HepG2 (cell line): ENCODE measurements at regions not wholly inside any gene's neighbourhood (a gene's known extent, or its start where the extent isn't known, plus 50 kb on each side); places are given as distances from the start of the nearest gene placed in this dataset.

Experiments used
- ATAC-seq: fragments of 200-7000 bp; cut with Tn5 transposase; 3 replicates; pipeline ENCODE4 v1.9.1; 2020; ENCODE audit warnings: mild to moderate bottlenecking, moderate library complexity
- BruUV-seq: library from RNA; stranded (reverse); fragments of 400-500 nt; replicated peaks from 2 replicates; lab custom pipeline; 2021; lab: Mats Ljungman, UMichigan
- CTCF ChIA-PET: fragments of 300-600 bp; formaldehyde crosslinking; extraction: SDS; loops from one replicate; lab custom pipeline; 2021; ENCODE audit warnings: low total read pairs, inconsistent platforms, low intra/inter-chr PET ratio; lab: Yijun Ruan, JAX
- POLR2A ChIA-PET: fragments of 350-600 bp; sonication (Branson Sonifier 250); formaldehyde crosslinking; loops from one replicate; lab custom pipeline; 2020; ENCODE audit warnings: antibody characterized with exemption, inconsistent platforms; lab: Yijun Ruan, JAX
- DNase-seq: peaks from one replicate; pipeline ENCODE4 v3.0.0-alpha.2; 2015; ENCODE audit warnings: low spot score
- FAIRE-seq: peaks from 3 replicates; lab custom pipeline; 2011; peaks lifted over from hg19 to GRCh38; lab: Jason Lieb, UNC
- H2AFZ ChIP-seq: one replicate; pipeline ENCODE4 v1.6.1; 2011; ENCODE audit warnings: low read length, inconsistent platforms
- H3K27ac ChIP-seq: fragments of 300-600 bp; 3 replicates; pipeline ENCODE4 v1.8.0; 2011; ENCODE audit warnings: mixed run types, mild to moderate bottlenecking, mixed read lengths, low read length, inconsistent platforms; ENCODE audit not compliant: insufficient read depth; ENCODE audit errors: extremely low read length
- H3K27me3 ChIP-seq, 2 experiments: fragments of 200-600 bp in 1 of 2; 2 replicates in 1 of 2; 3 replicates in 1 of 2; pipeline versions ENCODE4 v1.6.0 to v1.8.0; 2011; ENCODE audit warnings: low read length in 2 of 2, mild to moderate bottlenecking in 2 of 2, moderate library complexity in 2 of 2, inconsistent platforms in 1 of 2; ENCODE audit not compliant: insufficient read depth in 2 of 2, control insufficient read depth in 1 of 2
- H3K36me3 ChIP-seq, 2 experiments: fragments of 200-600 bp in 1 of 2; replicated peaks in 1 of 2; 2 replicates in 1 of 2; 3 replicates in 1 of 2; pipeline versions ENCODE4 v1.5.1 to v1.8.0; 2011; ENCODE audit warnings: low read length in 2 of 2, inconsistent platforms in 1 of 2; ENCODE audit not compliant: insufficient read depth in 2 of 2, control insufficient read depth in 1 of 2
- H3K4me1 ChIP-seq: 2 replicates; pipeline ENCODE4 v1.5.1; 2012; ENCODE audit warnings: low read length, inconsistent platforms; ENCODE audit not compliant: insufficient read depth
- H3K4me2 ChIP-seq: 2 replicates; pipeline ENCODE4 v1.6.0; 2011; ENCODE audit warnings: low read depth, low read length, inconsistent platforms
- H3K4me3 ChIP-seq, 3 experiments: fragments of 200-600 bp in 1 of 3; sonication (generic), shearing (Covaris generic) in 1 of 3; replicated peaks in 1 of 3; 2 replicates each; pipeline ENCODE4 v1.5.1; 2011 to 2016; ENCODE audit warnings: low read length in 3 of 3, inconsistent platforms in 2 of 3, low read depth in 2 of 3, mild to moderate bottlenecking in 2 of 3, control low read depth in 1 of 3, mixed read lengths in 1 of 3; ENCODE audit not compliant: insufficient read depth in 1 of 3
- H3K79me2 ChIP-seq: one replicate; pipeline ENCODE4 v1.6.1; 2011; ENCODE audit warnings: low read length, inconsistent platforms; ENCODE audit not compliant: insufficient read depth
- H3K9ac ChIP-seq: 2 replicates; pipeline ENCODE4 v1.6.0; 2011; ENCODE audit warnings: mild to moderate bottlenecking, low read depth, low read length, inconsistent platforms; ENCODE audit not compliant: insufficient read depth
- H3K9me3 ChIP-seq: 2 replicates; pipeline ENCODE4 v1.5.1; 2012; ENCODE audit warnings: mild to moderate bottlenecking, low read length
- H4K20me1 ChIP-seq: 2 replicates; pipeline ENCODE4 v1.6.0; 2011; ENCODE audit warnings: inconsistent platforms, mild to moderate bottlenecking, low read length, moderate library complexity; ENCODE audit not compliant: insufficient read depth
- NFE2L2 ChIP-seq: fragments of 150-350 bp; IDR thresholded peaks from 2 replicates; pipeline ENCODE4 v1.6.1; 2014; ENCODE audit warnings: low read length
- NFKB2 ChIP-seq: sonication (generic); formaldehyde crosslinking; IDR thresholded peaks from 2 replicates; pipeline ENCODE4 v1.4.0; 2020; ENCODE audit warnings: missing genetic modification reagents, borderline replicate concordance
- PAWR ChIP-seq: sonication (generic); formaldehyde crosslinking; IDR thresholded peaks from 2 replicates; pipeline ENCODE4 v1.4.0; 2020; ENCODE audit warnings: missing genetic modification reagents, mild to moderate bottlenecking, borderline replicate concordance
- PCBP2 ChIP-seq: fragments of 200-400 bp; formaldehyde crosslinking; optimal IDR thresholded peaks from 2 replicates; pipeline ENCODE3; 2018; ENCODE audit warnings: low read length, low read depth; ENCODE audit not compliant: poor library complexity, severe bottlenecking
- PHF20 ChIP-seq: sonication (generic); formaldehyde crosslinking; IDR thresholded peaks from 2 replicates; pipeline ENCODE4 v1.5.0; 2020; ENCODE audit warnings: mild to moderate bottlenecking, missing genetic modification reagents
- SNRNP70 ChIP-seq: fragments of 200-400 bp; formaldehyde crosslinking; IDR thresholded peaks from 2 replicates; pipeline ENCODE4 v1.6.1; 2017; ENCODE audit warnings: mild to moderate bottlenecking, low read depth, low read length, moderate library complexity
- ZNF251 ChIP-seq: sonication (generic); formaldehyde crosslinking; IDR thresholded peaks from 2 replicates; pipeline ENCODE4 v1.9.0; 2021; ENCODE audit warnings: mild to moderate bottlenecking, missing genetic modification reagents
- ZNF292 ChIP-seq: sonication (generic); formaldehyde crosslinking; IDR thresholded peaks from 2 replicates; pipeline ENCODE4 v1.8.1; 2022; ENCODE audit warnings: mild to moderate bottlenecking, low read depth, missing genetic modification reagents, borderline replicate concordance
- ZNF335 ChIP-seq: sonication (generic); formaldehyde crosslinking; IDR thresholded peaks from 2 replicates; pipeline ENCODE4 v1.4.0; 2020; ENCODE audit warnings: missing genetic modification reagents
- ZNF773 ChIP-seq: sonication (generic); formaldehyde crosslinking; IDR thresholded peaks from 2 replicates; pipeline ENCODE4 v1.4.0; 2020; ENCODE audit warnings: missing genetic modification reagents, borderline replicate concordance
- ZSCAN30 ChIP-seq: sonication (generic); formaldehyde crosslinking; IDR thresholded peaks from 2 replicates; pipeline ENCODE4 v1.5.0; 2020; ENCODE audit warnings: mild to moderate bottlenecking, missing genetic modification reagents
- WGBS: methylation state at CpG from one replicate; pipeline ENCODE4 v1.1.6; 2017; ENCODE audit warnings: low lambda C conversion rate; 5-methylcytosine and 5-hydroxymethylcytosine counted together
- in situ Hi-C: cut with HindIII; loops from 2 replicates; pipeline ENCODE4 v1.10.0; 2017; ENCODE audit warnings: low pct_unique_long_range_greater_than_20kb; ENCODE audit not compliant: extremely low pct_ligation_motif_present
- intact Hi-C: fragments of 100-400 bp; cut with micrococcal nuclease; formaldehyde crosslinking; loops from one replicate; pipeline ENCODE4 v1.10.0; 2022; ENCODE audit not compliant: unreplicated experiment
- TF ChIP-seq, protein P1 (sequence below): IDR thresholded peaks from 2 replicates; pipeline ENCODE4 v1.6.1; 2016; ENCODE audit warnings: mild to moderate bottlenecking
- TF ChIP-seq, protein P2 (sequence below): sonication (generic); formaldehyde crosslinking; IDR thresholded peaks from 2 replicates; pipeline ENCODE4 v1.4.0; 2020; ENCODE audit warnings: missing genetic modification reagents, borderline replicate concordance
- TF ChIP-seq, protein P3 (sequence below): sonication (generic); formaldehyde crosslinking; IDR thresholded peaks from 2 replicates; pipeline ENCODE4 v1.4.0; 2020; ENCODE audit warnings: missing genetic modification reagents

DNA sequence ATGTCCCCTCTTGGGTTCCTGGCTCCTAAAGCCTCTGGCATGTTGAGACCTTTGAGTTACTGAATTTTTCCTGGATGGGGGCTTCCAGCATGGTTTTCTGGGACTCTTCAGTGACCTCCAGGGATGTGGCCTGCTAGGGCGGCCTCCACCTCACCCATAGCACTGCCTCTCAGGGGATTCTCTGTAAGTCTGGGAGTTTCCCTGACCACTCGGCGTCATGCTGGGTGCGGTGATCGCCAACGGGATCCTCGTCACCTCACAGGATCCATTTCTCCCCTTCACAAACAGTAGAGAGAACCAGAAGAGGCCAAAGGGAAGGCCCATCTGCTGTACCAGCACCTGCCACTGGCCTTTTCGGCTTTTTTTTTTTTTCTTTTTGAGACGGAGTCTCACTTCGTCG lies 84.3 kb downstream of the NPTX2 start (continued):
- TF ChIP-seq NFKB2 (CRISPR knock-in tag) (no peak), SNRNP70 (no peak)

DNA sequence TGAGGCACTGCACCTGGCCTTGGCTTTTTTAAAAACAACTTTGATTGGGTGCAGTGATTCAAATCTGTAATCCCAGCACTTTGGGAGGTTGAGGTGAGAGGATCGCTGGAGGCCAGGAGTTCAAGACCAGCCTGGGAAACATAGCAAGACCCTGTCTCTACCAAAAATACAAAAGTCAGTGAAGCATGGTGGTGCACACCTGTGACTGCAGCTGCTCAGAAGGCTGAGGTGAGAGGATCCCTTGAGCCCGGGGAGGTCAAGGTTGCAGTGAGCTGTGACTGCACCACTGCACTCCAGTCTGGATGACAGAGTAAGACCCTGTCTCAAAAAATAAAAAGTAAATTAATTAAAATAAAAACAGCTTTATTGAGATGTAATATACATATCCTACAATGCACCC lies 84.9 kb downstream of the NPTX2 start:
- H2AFZ ChIP-seq = no peak overlapping the region
- ChIA-PET POLR2A (no interaction called here), CTCF (no interaction called here)
- no peak for ATAC-seq
- no peak overlapping the region for H3K27ac ChIP-seq
- TF ChIP-seq NFE2L2 (no peak), ZNF292 (CRISPR knock-in tag) (no peak)
- no peaks in the 10 kb centered on the region for H3K79me2 ChIP-seq
- intact Hi-C loops (no loop called here), in situ Hi-C loops (no loop called here)
- H3K9ac ChIP-seq = no peak overlapping the region
- no TSS peak for BruUV-seq
- DNase-seq = no peak
- no peak overlapping the region for H3K4me3 ChIP-seq
- H3K4me2 ChIP-seq = no peak overlapping the region
- no peaks in the 10 kb centered on the region for H3K36me3 ChIP-seq
- 58% methylated on average over 2 of the region's 2 CpGs for WGBS
- H3K9me3 ChIP-seq = no peaks in the 10 kb centered on the region
- H3K27me3 ChIP-seq = peaks cover 0 to 21% of the 10 kb centered on the region in 2 experiments; a peak in 3 of 5 replicates
- no peaks in the 10 kb centered on the region for H4K20me1 ChIP-seq
- H3K4me1 ChIP-seq = no peaks in the 10 kb centered on the region
- no peak for FAIRE-seq

DNA sequence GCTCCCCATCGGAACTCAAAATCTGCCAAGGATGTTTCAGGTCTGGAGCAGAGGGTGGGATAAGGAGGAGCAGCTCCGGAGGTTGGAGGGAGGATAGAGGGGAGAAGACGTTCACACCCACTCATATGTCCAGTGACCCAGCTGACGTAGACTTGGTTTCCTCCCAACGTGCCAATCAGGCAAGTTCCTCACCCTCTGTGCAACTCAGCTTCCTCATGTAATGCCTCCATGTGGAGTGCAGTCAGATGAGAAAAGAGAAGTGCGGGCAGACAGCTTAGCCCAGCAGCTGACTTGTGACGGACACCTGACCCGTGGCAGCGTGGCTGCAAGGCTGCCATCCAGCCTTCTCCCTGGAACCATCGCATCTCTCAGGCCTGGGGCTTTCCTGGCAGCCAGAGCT lies 86.8 kb downstream of the NPTX2 start:
- no peaks in the 10 kb centered on the region for H3K79me2 ChIP-seq
- no peaks in the 10 kb centered on the region for H3K9me3 ChIP-seq
- no peak overlapping the region for H2AFZ ChIP-seq
- H4K20me1 ChIP-seq = no peaks in the 10 kb centered on the region
- no peak for DNase-seq
- no peaks in the 10 kb centered on the region for H3K36me3 ChIP-seq
- H3K4me3 ChIP-seq = no peak overlapping the region
- FAIRE-seq = no peak
- H3K9ac ChIP-seq = no peak overlapping the region
- H3K27me3 ChIP-seq = peaks cover 0 to 25% of the 10 kb centered on the region in 2 experiments; a peak in 3 of 5 replicates
- WGBS = 28% methylated on average over 10 of the region's 10 CpGs
- no peak overlapping the region for H3K4me2 ChIP-seq
- ChIA-PET CTCF (no interaction called here), POLR2A (no interaction called here)
- ATAC-seq = no peak
- BruUV-seq = no TSS peak
- H3K27ac ChIP-seq = no peak overlapping the region
- intact Hi-C loops = no loop called here
- no peaks in the 10 kb centered on the region for H3K4me1 ChIP-seq
- in situ Hi-C loops = no loop called here
- TF ChIP-seq PAWR (no peak), ZNF251 (no peak), ZSCAN30 (CRISPR knock-in tag) (no peak), PCBP2 (no peak), PHF20 (CRISPR knock-in tag) (no peak), ZNF335 (CRISPR knock-in tag) (no peak), ZNF773 (no peak)
- TF ChIP-seq, protein P1, sequence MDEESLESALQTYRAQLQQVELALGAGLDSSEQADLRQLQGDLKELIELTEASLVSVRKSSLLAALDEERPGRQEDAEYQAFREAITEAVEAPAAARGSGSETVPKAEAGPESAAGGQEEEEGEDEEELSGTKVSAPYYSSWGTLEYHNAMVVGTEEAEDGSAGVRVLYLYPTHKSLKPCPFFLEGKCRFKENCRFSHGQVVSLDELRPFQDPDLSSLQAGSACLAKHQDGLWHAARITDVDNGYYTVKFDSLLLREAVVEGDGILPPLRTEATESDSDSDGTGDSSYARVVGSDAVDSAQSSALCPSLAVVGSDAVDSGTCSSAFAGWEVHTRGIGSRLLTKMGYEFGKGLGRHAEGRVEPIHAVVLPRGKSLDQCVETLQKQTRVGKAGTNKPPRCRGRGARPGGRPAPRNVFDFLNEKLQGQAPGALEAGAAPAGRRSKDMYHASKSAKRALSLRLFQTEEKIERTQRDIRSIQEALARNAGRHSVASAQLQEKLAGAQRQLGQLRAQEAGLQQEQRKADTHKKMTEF = no peak
- TF ChIP-seq, protein P2, sequence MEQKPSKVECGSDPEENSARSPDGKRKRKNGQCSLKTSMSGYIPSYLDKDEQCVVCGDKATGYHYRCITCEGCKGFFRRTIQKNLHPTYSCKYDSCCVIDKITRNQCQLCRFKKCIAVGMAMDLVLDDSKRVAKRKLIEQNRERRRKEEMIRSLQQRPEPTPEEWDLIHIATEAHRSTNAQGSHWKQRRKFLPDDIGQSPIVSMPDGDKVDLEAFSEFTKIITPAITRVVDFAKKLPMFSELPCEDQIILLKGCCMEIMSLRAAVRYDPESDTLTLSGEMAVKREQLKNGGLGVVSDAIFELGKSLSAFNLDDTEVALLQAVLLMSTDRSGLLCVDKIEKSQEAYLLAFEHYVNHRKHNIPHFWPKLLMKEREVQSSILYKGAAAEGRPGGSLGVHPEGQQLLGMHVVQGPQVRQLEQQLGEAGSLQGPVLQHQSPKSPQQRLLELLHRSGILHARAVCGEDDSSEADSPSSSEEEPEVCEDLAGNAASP (CRISPR knock-in tag) = no peak
- TF ChIP-seq, protein P3, sequence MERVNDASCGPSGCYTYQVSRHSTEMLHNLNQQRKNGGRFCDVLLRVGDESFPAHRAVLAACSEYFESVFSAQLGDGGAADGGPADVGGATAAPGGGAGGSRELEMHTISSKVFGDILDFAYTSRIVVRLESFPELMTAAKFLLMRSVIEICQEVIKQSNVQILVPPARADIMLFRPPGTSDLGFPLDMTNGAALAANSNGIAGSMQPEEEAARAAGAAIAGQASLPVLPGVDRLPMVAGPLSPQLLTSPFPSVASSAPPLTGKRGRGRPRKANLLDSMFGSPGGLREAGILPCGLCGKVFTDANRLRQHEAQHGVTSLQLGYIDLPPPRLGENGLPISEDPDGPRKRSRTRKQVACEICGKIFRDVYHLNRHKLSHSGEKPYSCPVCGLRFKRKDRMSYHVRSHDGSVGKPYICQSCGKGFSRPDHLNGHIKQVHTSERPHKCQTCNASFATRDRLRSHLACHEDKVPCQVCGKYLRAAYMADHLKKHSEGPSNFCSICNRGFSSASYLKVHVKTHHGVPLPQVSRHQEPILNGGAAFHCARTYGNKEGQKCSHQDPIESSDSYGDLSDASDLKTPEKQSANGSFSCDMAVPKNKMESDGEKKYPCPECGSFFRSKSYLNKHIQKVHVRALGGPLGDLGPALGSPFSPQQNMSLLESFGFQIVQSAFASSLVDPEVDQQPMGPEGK = no peak
